ENCODE measurements at regions not wholly inside any gene's neighbourhood (a gene's known extent, or its start where the extent isn't known, plus 50 kb on each side); places are given as distances from the start of the nearest gene placed in this dataset.

- TF ChIP-seq CTCF (IDR thresholded peaks at IDR 0.05; ENCODE audit: low read length) (no peak), EZH2phosphoT487 (IDR thresholded peaks at IDR 0.05; ENCODE audit: low read length) (no peak), EZH2 (optimal IDR thresholded peaks at IDR 0.05; ENCODE audit: low read depth, low read length) (no peak)
Measured at GRCh38 chr20:50390685-50391443, 119.3 kb upstream of the PTPN1 start.
